Ovary (tissue), 3 donors: ENCODE measurements at regions not wholly inside any gene's neighbourhood (a gene's known extent, or its start where the extent isn't known, plus 50 kb on each side); places are given as distances from the start of the nearest gene placed in this dataset.
"Not testable (repeated sequence)": the region's sequence is repeated elsewhere in the genome, so short reads cannot be mapped to it uniquely, and the experiment has no call there.

Experiments used
- EP300 ChIP-seq: sonication (generic); formaldehyde crosslinking; IDR thresholded peaks from one replicate; pipeline ENCODE4 v1.6.1; 2017; ENCODE audit warnings: antibody characterized with exemption
- TF ChIP-seq, protein P1 (sequence below), 3 donors: fragments of 450-650 bp in 2 of 3; fragments of 200-600 bp in 1 of 3; IDR thresholded peaks; one replicate each; pipeline versions ENCODE4 v1.5.1 to v1.8.0; 2016 to 2022; ENCODE audit warnings: antibody characterized with exemption in 3 of 3, mild to moderate bottlenecking in 1 of 3
- donor health status: DM: no; HTN: no; CAD: no.

GRCh38 chr16:29270923-29271322 lies 135.6 kb downstream of the NPIPB11 start:
- TF ChIP-seq, protein P1, sequence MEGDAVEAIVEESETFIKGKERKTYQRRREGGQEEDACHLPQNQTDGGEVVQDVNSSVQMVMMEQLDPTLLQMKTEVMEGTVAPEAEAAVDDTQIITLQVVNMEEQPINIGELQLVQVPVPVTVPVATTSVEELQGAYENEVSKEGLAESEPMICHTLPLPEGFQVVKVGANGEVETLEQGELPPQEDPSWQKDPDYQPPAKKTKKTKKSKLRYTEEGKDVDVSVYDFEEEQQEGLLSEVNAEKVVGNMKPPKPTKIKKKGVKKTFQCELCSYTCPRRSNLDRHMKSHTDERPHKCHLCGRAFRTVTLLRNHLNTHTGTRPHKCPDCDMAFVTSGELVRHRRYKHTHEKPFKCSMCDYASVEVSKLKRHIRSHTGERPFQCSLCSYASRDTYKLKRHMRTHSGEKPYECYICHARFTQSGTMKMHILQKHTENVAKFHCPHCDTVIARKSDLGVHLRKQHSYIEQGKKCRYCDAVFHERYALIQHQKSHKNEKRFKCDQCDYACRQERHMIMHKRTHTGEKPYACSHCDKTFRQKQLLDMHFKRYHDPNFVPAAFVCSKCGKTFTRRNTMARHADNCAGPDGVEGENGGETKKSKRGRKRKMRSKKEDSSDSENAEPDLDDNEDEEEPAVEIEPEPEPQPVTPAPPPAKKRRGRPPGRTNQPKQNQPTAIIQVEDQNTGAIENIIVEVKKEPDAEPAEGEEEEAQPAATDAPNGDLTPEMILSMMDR (IDR thresholded peaks at IDR 0.05) = not testable (repeated sequence)
- TF ChIP-seq EP300 = not testable (repeated sequence)
